Activated T-helper 17 cell treated with anti-CD3 and anti-CD28 coated beads, Interleukin-2, amount 50 U/mL, for 72 hours (primary cell): ENCODE measurements at regions not wholly inside any gene's neighbourhood (a gene's known extent, or its start where the extent isn't known, plus 50 kb on each side); places are given as distances from the start of the nearest gene placed in this dataset.
"Not testable (repeated sequence)": the region's sequence is repeated elsewhere in the genome, so short reads cannot be mapped to it uniquely, and the experiment has no call there.

Experiments
- ATAC-seq: fragments of 150-1000 bp; cut with Tn5 transposase; replicated peaks from 2 replicates; pipeline ENCODE4 v1.10.0; 2021; ENCODE audit warnings: mild to moderate bottlenecking, moderate library complexity
- H3K27ac Mint-ChIP-seq: one replicate; pipeline ENCODE4 v1.8.0; 2022; ENCODE audit warnings: mixed read lengths
- H3K27me3 Mint-ChIP-seq: one replicate; pipeline ENCODE4 v1.8.0; 2022; ENCODE audit warnings: mixed read lengths
- H3K36me3 Mint-ChIP-seq: one replicate; pipeline ENCODE4 v1.8.0; 2022; ENCODE audit warnings: low read depth, mild to moderate bottlenecking, mixed read lengths
- H3K4me1 Mint-ChIP-seq: one replicate; pipeline ENCODE4 v1.8.0; 2022; ENCODE audit warnings: mixed read lengths
- H3K4me3 Mint-ChIP-seq: one replicate; pipeline ENCODE4 v1.8.0; 2022; ENCODE audit warnings: mild to moderate bottlenecking, mixed read lengths
- H3K9me3 Mint-ChIP-seq: one replicate; pipeline ENCODE4 v1.8.0; 2022; ENCODE audit warnings: mixed read lengths

GRCh38 chr17:31761836-31762510 is 97.1 kb downstream of the COPRS start:
- not testable (repeated sequence) for H3K36me3 Mint-ChIP-seq, H3K4me1 Mint-ChIP-seq, H3K4me3 Mint-ChIP-seq, H3K9me3 Mint-ChIP-seq, H3K27ac Mint-ChIP-seq, ATAC-seq
- H3K27me3 Mint-ChIP-seq = peaks cover 15% of the 10 kb centered on the region

GRCh38 chr17:31758646-31759045 is 100.4 kb downstream of the COPRS start:
- no peaks in the 10 kb centered on the region for H3K36me3 Mint-ChIP-seq

GRCh38 chr17:31757097-31757496 is 101.9 kb downstream of the COPRS start:
- Mint-ChIP-seq H3K4me3 (no peak overlapping the region), H3K27me3 (peaks cover 5% of the 10 kb centered on the region), H3K4me1 (no peaks in the 10 kb centered on the region), H3K9me3 (no peaks in the 10 kb centered on the region), H3K27ac (no peak overlapping the region), H3K36me3 (no peaks in the 10 kb centered on the region)
- ATAC-seq = no peak

More at GRCh38 chr17:31758646-31759045, 100.4 kb downstream of the COPRS start:
- Mint-ChIP-seq H3K4me1 (no peaks in the 10 kb centered on the region), H3K27ac (no peak overlapping the region), H3K27me3 (peaks cover 8% of the 10 kb centered on the region), H3K4me3 (no peak overlapping the region), H3K9me3 (no peaks in the 10 kb centered on the region)
- ATAC-seq = no peak

- no peaks in the 10 kb centered on the region for H3K36me3 Mint-ChIP-seq
- peaks cover 5% of the 10 kb centered on the region for H3K27me3 Mint-ChIP-seq
Measured at GRCh38 chr17:31754239-31754945, 104.7 kb downstream of the COPRS start.

GRCh38 chr17:31753011-31753410 is 106.0 kb downstream of the COPRS start:
- ATAC-seq = no peak
- Mint-ChIP-seq H3K27ac (no peak overlapping the region), H3K4me1 (no peaks in the 10 kb centered on the region), H3K4me3 (no peak overlapping the region), H3K36me3 (no peaks in the 10 kb centered on the region), H3K27me3 (no peaks in the 10 kb centered on the region), H3K9me3 (no peaks in the 10 kb centered on the region)

More at GRCh38 chr17:31754239-31754945, 104.7 kb downstream of the COPRS start:
- ATAC-seq = no peak
- no peak overlapping the region for H3K4me3 Mint-ChIP-seq
- no peaks in the 10 kb centered on the region for H3K9me3 Mint-ChIP-seq
- no peak overlapping the region for H3K27ac Mint-ChIP-seq
- H3K4me1 Mint-ChIP-seq = no peaks in the 10 kb centered on the region

- no peak for ATAC-seq
Measured at GRCh38 chr17:31752584-31752983, 106.5 kb downstream of the COPRS start.

GRCh38 chr17:31750578-31750977 is 108.5 kb downstream of the COPRS start:
- Mint-ChIP-seq H3K36me3 (no peaks in the 10 kb centered on the region), H3K27ac (no peak overlapping the region), H3K4me1 (no peaks in the 10 kb centered on the region), H3K27me3 (peaks cover under 1% of the 10 kb centered on the region), H3K4me3 (no peak overlapping the region), H3K9me3 (no peaks in the 10 kb centered on the region)
- no peak for ATAC-seq

More at GRCh38 chr17:31752584-31752983, 106.5 kb downstream of the COPRS start:
- Mint-ChIP-seq H3K4me1 (no peaks in the 10 kb centered on the region), H3K9me3 (no peaks in the 10 kb centered on the region), H3K36me3 (no peaks in the 10 kb centered on the region), H3K4me3 (no peak overlapping the region), H3K27ac (no peak overlapping the region), H3K27me3 (no peaks in the 10 kb centered on the region)

- Mint-ChIP-seq H3K4me1 (no peaks in the 10 kb centered on the region), H3K9me3 (no peaks in the 10 kb centered on the region), H3K27me3 (peaks cover 5% of the 10 kb centered on the region), H3K36me3 (no peaks in the 10 kb centered on the region), H3K27ac (no peak overlapping the region), H3K4me3 (no peak overlapping the region)
- ATAC-seq = no peak
Measured at GRCh38 chr17:31748881-31749280, 110.2 kb downstream of the COPRS start.

GRCh38 chr17:31746884-31747495 is 112.1 kb downstream of the COPRS start:
- H3K4me3 Mint-ChIP-seq = no peak overlapping the region
- ATAC-seq = no peak
- H3K27me3 Mint-ChIP-seq = peaks cover 11% of the 10 kb centered on the region
- no peaks in the 10 kb centered on the region for H3K36me3 Mint-ChIP-seq
- H3K9me3 Mint-ChIP-seq = no peaks in the 10 kb centered on the region
- no peak overlapping the region for H3K27ac Mint-ChIP-seq
- no peaks in the 10 kb centered on the region for H3K4me1 Mint-ChIP-seq

GRCh38 chr17:31745964-31746600 is 113.0 kb downstream of the COPRS start:
- H3K4me3 Mint-ChIP-seq = no peak overlapping the region
- no peaks in the 10 kb centered on the region for H3K4me1 Mint-ChIP-seq
- peaks cover 14% of the 10 kb centered on the region for H3K27me3 Mint-ChIP-seq
- no peak overlapping the region for H3K27ac Mint-ChIP-seq
- H3K36me3 Mint-ChIP-seq = no peaks in the 10 kb centered on the region
- no peak for ATAC-seq
- no peaks in the 10 kb centered on the region for H3K9me3 Mint-ChIP-seq

GRCh38 chr17:31744511-31744951 is 114.5 kb downstream of the COPRS start:
- H3K4me1 Mint-ChIP-seq = no peaks in the 10 kb centered on the region
- no peaks in the 10 kb centered on the region for H3K36me3 Mint-ChIP-seq
- peaks cover 19% of the 10 kb centered on the region for H3K27me3 Mint-ChIP-seq
- H3K4me3 Mint-ChIP-seq = no peak overlapping the region
- no peak for ATAC-seq
- H3K9me3 Mint-ChIP-seq = no peaks in the 10 kb centered on the region
- no peak overlapping the region for H3K27ac Mint-ChIP-seq

GRCh38 chr17:31743797-31744196 is 115.2 kb downstream of the COPRS start:
- Mint-ChIP-seq H3K36me3 (no peaks in the 10 kb centered on the region), H3K4me1 (no peaks in the 10 kb centered on the region), H3K9me3 (no peaks in the 10 kb centered on the region), H3K27ac (no peak overlapping the region), H3K4me3 (no peak overlapping the region), H3K27me3 (peaks cover 19% of the 10 kb centered on the region)
- ATAC-seq = no peak

- Mint-ChIP-seq H3K27ac (no peak overlapping the region), H3K9me3 (no peaks in the 10 kb centered on the region), H3K27me3 (peaks cover 19% of the 10 kb centered on the region), H3K4me3 (no peak overlapping the region), H3K36me3 (no peaks in the 10 kb centered on the region), H3K4me1 (no peaks in the 10 kb centered on the region)
- no peak for ATAC-seq
Measured at GRCh38 chr17:31741371-31741770, 117.7 kb downstream of the COPRS start.

- H3K27ac Mint-ChIP-seq = no peak overlapping the region
- no peaks in the 10 kb centered on the region for H3K9me3 Mint-ChIP-seq
Measured at GRCh38 chr17:31740611-31741082, 118.4 kb downstream of the COPRS start.

More at GRCh38 chr17:31740611-31741082, 118.4 kb downstream of the COPRS start:
- no peak for ATAC-seq
- Mint-ChIP-seq H3K4me3 (no peak overlapping the region), H3K36me3 (no peaks in the 10 kb centered on the region), H3K4me1 (no peaks in the 10 kb centered on the region), H3K27me3 (peaks cover 19% of the 10 kb centered on the region)
